Umbilical cord (tissue), 1 donor: ENCODE measurements at regions not wholly inside any gene's neighbourhood (a gene's known extent, or its start where the extent isn't known, plus 50 kb on each side); places are given as distances from the start of the nearest gene placed in this dataset.
"Not testable (repeated sequence)": the region's sequence is repeated elsewhere in the genome, so short reads cannot be mapped to it uniquely, and the experiment has no call there.

Experiments used
- DNase-seq: peaks from one replicate; pipeline ENCODE4 v3.0.0-alpha.2; 2015; ENCODE audit warnings: low spot score

DNA sequence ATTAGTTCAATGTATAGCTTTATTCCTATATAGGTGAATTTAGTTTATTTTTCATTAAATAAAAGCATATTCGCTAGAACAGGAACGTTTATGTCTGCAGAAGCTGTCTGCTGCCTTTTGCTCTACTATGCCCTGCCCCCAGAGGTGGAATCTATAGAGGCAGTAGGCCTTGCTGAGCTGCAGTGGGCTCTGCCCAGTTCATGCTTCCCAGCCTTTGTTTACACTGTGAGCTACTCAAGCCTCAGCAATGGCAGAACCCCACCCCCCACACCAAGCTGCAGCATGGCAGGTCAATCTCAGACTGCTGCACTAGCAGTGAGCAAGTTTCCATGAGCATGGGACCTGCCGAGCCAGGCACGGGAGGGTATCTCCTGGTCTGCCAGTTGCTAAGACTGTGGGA is 473.3 kb upstream of the CCNG1 start:
- not testable (repeated sequence) for DNase-seq

GRCh38 chr5:162990063-162990462 is 447.3 kb upstream of the CCNG1 start:
- no peak for DNase-seq

DNA sequence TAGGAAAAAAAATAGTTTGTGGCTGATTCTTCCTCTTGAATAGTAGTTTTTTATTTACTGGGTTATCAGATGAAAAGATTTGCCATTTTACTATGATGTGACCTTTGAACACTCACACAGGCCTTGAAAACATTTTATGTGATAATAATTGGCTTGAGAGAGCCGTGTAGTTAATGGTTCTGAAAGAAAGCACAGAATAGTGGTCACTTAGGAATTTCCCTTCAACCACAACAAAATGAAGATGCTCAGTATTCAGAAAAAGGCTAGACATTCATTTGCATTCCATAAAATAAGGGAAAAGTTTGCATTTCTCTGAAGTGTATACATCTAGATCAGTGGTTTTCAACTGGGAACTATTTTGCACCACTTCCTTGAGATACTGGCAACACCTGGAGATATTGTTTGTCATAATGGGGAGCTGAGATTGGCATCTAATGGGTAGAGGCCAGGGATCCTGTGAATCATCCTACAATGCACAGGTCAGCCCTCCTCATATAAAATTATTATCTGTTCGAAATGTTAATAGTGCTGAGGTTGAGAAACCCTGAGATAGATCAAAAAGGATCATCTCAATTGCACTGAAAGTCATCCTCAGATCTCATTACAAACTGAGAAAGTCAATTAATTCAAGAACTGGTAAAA is 446.4 kb upstream of the CCNG1 start:
- no peak for DNase-seq

DNA sequence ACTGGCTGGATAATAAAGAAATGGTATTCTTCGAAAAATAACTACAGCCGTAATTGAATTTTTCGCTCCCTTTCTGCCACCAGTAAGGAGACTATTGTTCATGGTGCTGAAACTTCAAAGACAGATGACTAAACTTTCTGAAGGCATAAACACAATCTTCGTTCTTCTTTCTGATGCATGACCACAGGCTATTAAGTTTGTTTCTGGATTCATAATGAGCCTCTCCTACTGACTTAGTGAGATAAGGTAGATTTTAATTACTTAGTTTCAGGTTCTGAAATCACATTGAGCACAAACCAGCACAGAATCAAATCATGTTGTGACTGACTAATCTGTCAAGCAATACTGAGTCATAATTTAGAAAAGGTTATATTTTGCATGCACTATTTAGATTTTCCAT is 441.8 kb upstream of the CCNG1 start:
- DNase-seq: no peak

DNA sequence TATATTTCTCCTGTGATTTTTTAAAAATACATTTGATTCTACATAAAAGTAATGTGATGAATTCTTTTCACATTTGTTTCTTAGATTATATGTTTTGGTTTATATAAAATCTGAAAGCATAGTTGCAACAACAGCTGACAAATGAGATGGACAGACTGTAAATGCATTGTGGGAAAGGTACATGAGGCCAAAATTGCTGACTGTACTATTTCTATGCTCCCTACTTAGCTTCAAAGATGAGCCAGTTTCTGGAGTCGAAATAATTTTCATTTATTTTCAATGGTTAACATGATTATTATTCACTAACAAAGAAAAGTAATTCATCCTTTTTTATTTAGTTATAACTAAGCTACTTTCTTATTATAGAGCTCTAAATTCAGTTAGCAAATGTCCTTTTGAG is 441.3 kb upstream of the CCNG1 start:
- DNase-seq: no peak

DNA sequence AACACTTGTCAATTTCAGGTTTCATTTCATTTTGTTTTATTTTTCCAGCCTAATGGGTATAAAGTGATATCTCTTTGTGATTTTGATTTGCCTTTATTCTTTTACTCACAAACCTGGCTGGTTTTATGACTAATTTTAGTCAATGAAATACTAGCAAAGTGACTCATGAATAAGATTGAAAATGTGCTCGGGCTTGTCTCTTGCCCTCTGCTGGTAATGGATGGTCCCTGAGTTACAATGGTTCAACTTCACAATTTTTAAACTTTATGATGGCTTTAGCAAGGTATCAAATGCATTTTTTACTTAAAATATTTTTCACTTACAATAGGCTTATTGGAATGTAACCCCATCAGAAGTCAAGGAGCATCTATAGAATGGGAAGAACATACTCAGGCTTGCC is 431.4 kb upstream of the CCNG1 start:
- no peak for DNase-seq

- DNase-seq: no peak
Measured at GRCh38 chr5:163022582-163023128, 414.7 kb upstream of the CCNG1 start.

DNA sequence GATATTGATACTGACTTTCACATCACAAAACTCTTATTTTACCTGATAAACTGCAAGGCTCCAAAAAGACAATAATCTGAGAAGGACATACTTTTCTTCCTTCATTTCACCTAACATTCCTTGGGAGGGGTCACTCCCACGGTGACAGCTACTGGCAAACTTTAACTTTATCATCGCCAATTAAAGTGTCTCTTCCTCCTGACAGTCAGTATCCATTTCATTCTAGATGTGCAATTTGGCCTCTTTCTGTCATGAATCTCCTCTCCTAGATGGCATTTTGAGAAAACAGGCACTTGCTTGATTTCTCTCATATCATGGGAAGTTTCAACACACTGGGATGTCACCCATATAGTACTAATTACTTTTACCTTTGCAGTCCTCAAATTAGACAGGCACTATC is 413.5 kb upstream of the CCNG1 start:
- DNase-seq: no peak

GRCh38 chr5:163024936-163025335 is 412.5 kb upstream of the CCNG1 start:
- DNase-seq: no peak

DNA sequence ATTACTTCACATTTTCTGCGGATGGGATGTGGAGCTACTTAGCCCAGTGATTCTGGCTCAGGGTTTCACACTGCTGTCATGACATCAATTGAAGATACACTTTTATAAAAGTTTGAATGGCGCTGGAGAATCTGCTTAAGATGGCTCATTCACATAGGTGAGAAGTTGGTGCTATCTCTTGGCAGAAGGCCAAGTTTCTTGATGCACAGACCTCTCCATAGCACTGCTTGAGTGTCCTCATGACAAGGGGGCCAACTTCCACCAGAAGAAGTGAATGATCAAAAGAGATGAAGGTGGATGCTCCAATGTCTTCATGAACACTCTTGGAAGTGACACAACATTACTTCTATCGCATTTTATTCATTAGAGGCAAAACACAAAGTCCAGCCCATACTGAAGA is 403.7 kb upstream of the CCNG1 start:
- DNase-seq: no peak

DNA sequence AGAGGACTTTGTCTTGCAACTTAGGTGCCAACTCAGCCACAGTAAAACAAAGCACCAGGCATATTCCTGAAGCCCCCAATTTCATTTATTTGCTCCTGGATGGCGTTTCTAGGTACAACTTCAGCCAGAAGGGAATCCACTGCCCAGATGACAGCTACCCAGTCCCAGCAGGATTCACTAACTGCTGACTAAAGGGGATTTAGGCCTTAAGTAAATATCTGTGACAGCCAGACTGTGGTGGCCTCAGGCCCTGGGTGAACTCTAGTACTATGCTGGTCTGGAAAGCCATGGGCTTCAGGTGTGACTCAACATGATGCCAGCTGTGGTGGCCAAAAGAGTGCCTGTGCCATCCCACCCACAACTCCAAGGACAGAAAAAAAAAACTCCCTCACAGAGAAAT is 396.1 kb upstream of the CCNG1 start:
- no peak for DNase-seq

DNA sequence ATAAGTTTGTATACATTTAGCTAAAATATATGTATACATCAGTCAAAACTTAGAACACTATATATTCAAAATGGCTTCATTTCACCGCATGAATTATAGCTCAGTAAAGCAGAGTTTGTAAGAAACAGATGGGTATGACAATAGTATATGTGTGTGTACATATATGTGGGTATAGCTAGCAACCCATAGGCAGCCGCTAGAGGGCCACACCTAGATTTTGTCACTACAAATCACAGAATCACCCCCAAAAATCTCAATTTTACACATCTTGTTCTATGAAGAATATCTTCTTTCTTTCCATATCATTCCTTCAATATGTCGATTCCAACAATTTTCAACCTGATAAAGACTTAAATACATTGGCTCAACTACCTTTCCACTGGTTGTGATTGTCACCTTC is 357.8 kb upstream of the CCNG1 start:
- no peak for DNase-seq

- DNase-seq: peak; percentile 18
Measured at GRCh38 chr5:163089230-163089629, 348.2 kb upstream of the CCNG1 start.

DNA sequence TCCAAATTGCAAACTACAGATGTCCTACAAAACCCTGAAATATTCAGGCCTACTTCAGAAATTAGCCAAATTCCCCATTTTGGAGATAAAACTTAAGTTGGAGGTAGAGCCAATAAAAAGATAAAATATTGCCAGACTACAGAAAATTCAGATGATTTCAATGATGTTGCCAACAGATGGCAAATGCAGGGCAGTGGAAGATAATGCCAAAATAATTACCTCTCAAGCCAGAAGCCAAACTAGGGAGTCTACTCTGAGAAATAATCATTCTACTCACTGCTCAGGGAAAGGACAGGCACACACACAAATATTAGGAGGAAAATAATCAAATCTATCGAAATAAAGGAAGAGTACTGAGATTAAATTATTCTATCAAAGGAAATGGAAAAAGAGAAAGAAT is 347.5 kb upstream of the CCNG1 start:
- no peak for DNase-seq

DNA sequence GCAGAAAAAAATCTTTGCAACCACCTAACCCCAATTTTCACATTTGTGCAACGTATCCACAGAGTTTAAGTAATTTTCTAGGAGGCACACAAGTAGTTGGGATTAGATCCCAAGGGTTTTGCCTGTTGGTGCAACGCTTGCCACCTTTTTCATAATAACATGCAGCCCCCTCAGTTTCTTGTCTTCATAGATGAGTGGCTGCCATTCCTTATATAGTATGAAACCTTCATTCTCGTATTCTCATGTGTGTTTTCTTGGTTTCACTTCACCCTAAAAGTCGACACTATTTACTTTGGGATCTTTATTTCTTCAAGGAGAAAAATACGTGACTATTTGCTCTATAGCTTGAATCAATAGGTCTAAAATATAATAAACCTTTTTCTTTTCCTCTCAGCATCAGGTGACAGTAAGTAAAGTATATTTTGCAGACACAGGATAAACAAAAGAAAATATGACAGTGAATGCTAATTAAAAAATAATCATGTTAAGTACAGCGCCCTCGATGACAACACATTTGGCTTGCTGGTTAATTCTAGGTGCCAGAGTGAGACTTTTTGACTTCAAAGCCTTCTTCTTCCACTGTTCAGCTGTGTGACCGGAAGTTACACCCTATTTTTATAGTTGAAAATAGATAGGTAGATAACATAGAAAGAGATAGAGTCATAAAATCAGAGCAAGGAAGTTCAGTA is 342.8 kb upstream of the CCNG1 start:
- no peak for DNase-seq

- DNase-seq: no peak
Measured at GRCh38 chr5:163104464-163104863, 332.9 kb upstream of the CCNG1 start.

DNA sequence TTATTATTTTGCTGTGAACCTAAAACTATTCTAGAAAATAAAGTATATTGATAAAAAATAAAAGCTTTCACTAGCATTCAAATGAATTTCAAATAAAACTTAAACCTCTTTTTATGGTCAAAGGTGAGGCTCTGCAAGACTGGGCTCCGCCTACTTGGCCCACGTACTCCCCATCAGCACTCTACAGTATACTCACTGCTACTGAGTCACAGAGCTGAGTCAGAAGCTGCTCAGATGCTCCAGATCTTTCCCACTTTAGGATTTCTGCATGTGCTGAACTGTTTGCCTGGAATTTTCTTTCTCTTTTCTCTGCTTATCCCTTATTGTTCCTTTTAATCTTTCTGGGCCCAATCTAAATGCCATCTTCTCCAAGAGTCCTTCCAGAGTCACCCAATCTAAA is 331.9 kb upstream of the CCNG1 start:
- no peak for DNase-seq

GRCh38 chr5:163106098-163106497 is 331.3 kb upstream of the CCNG1 start:
- no peak for DNase-seq

- DNase-seq: no peak
Measured at GRCh38 chr5:163108351-163108750, 329.0 kb upstream of the CCNG1 start.

GRCh38 chr5:163115011-163115410 is 322.4 kb upstream of the CCNG1 start:
- no peak for DNase-seq

- DNase-seq: not testable (repeated sequence)
Measured at GRCh38 chr5:163116618-163117017, 320.8 kb upstream of the CCNG1 start.

DNA sequence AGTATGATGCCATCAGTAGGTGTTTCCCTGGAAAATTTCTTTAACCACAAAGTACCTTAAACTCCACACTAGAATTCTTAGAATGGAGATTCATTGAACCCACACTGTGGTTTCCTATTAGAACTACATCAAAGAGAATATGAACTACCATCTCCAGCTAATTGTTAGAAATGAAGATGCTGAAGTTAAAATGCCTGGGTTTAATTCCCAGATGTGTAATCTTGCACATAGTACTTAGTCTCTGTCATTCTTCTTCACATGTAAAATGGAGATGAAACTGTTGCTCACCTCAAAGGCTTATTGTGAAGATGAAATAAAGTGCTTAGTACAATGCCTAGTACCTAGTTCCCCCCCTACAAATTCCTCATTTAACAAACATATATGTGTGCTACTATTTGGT is 303.3 kb upstream of the CCNG1 start:
- no peak for DNase-seq

DNA sequence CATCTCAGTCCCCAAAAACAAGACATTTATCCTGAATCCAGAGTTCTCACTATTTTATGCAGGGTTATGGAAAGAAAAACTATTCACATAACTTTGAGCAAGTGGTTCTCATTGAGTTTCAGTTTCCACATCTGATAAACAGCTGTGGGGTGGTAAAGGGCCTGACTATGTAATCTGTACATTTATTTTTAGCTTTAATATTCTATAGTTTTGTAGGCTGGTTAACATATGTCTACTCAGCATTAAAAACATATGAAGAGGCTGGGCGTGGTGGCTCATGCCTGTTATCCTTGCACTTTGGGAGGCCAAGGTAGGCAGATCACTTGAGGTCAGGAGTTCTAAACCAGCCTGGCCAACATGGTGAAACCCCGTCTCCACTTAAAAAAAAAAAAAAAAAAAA is 301.5 kb upstream of the CCNG1 start:
- DNase-seq: no peak
